OCI-LY7 (cell line): ENCODE measurements at regions not wholly inside any gene's neighbourhood (a gene's known extent, or its start where the extent isn't known, plus 50 kb on each side); places are given as distances from the start of the nearest gene placed in this dataset.

Source experiments
- BruUV-seq: library from RNA; stranded (reverse); fragments of 400-500 nt; replicated peaks from 2 replicates; lab custom pipeline; 2021; lab: Mats Ljungman, UMichigan
- CTCF ChIA-PET: fragments of 300-600 bp; sonication (Branson Sonifier 250); formaldehyde crosslinking; loops from one replicate; lab custom pipeline; 2022; ENCODE audit warnings: antibody characterized with exemption; ENCODE audit not compliant: unreplicated experiment; lab: Charles Lee
- POLR2A ChIA-PET: fragments of 300-600 bp; sonication (Branson Sonifier 250); formaldehyde crosslinking; loops from one replicate; lab custom pipeline; 2022; ENCODE audit warnings: antibody characterized with exemption; lab: Charles Lee
- DNase-seq: peaks from one replicate; pipeline ENCODE4 v3.0.0-alpha.2; 2015; ENCODE audit warnings: low spot score
- H2AFZ ChIP-seq: fragments of 200-600 bp; sonication (generic), shearing (Covaris generic); 2 replicates; pipeline ENCODE4 v1.6.1; 2014; ENCODE audit warnings: mild to moderate bottlenecking, antibody characterized with exemption, low read length, moderate library complexity
- H3K27ac ChIP-seq: fragments of 200-600 bp; sonication (generic); 2 replicates; pipeline ENCODE4 v1.5.1; 2014; ENCODE audit warnings: mixed run types, low read depth, mild to moderate bottlenecking, moderate library complexity, low read length, inconsistent platforms; ENCODE audit not compliant: poor library complexity, severe bottlenecking
- H3K36me3 ChIP-seq: fragments of 200-600 bp; sonication (generic); 2 replicates; pipeline ENCODE4 v1.6.1; 2014; ENCODE audit warnings: mild to moderate bottlenecking, antibody characterized with exemption, low read length, moderate library complexity, mixed read lengths; ENCODE audit not compliant: insufficient read depth
- H3K4me1 ChIP-seq: fragments of 200-600 bp; sonication (generic); 2 replicates; pipeline ENCODE4 v1.5.1; 2014; ENCODE audit warnings: mild to moderate bottlenecking, low read length; ENCODE audit not compliant: insufficient read depth, poor library complexity, severe bottlenecking
- H3K4me2 ChIP-seq: fragments of 200-600 bp; sonication (generic); 2 replicates; pipeline ENCODE4 v1.6.1; 2014; ENCODE audit warnings: mild to moderate bottlenecking, low read length
- H3K4me3 ChIP-seq: fragments of 200-600 bp; sonication (generic); 2 replicates; pipeline ENCODE4 v1.5.1; 2014; ENCODE audit warnings: mild to moderate bottlenecking, low read depth, low read length; ENCODE audit not compliant: poor library complexity, severe bottlenecking
- H3K79me2 ChIP-seq: fragments of 200-600 bp; sonication (generic); 2 replicates; pipeline ENCODE4 v1.6.1; 2016; ENCODE audit warnings: low read depth, mild to moderate bottlenecking, low read length, moderate library complexity, mixed read lengths; ENCODE audit not compliant: insufficient read depth
- H3K9me2 ChIP-seq: fragments of 200-600 bp; sonication (generic); 2 replicates; pipeline ENCODE4 v1.6.1; 2016; ENCODE audit warnings: mild to moderate bottlenecking, low read length, mixed read lengths; ENCODE audit not compliant: insufficient read depth
- H3K9me3 ChIP-seq: fragments of 200-600 bp; sonication (generic); 2 replicates; pipeline ENCODE4 v1.6.1; 2014; ENCODE audit warnings: mild to moderate bottlenecking, mixed run types, low read length, mixed read lengths
- H4K20me1 ChIP-seq: fragments of 200-600 bp; sonication (generic); 2 replicates; pipeline ENCODE4 v1.6.1; 2014; ENCODE audit warnings: mild to moderate bottlenecking, antibody characterized with exemption, low read length, moderate library complexity, mixed read lengths; ENCODE audit not compliant: insufficient read depth
- EZH2phosphoT487 ChIP-seq: fragments of 200-600 bp; sonication (generic); IDR thresholded peaks from 2 replicates; pipeline ENCODE4 v1.6.1; 2018; ENCODE audit warnings: low read depth, borderline replicate concordance, mild to moderate bottlenecking, mixed run types, antibody characterized with exemption, low read length, moderate library complexity, mixed read lengths
- intact Hi-C: fragments of 100-400 bp; cut with micrococcal nuclease; formaldehyde crosslinking; loops from one replicate; pipeline ENCODE4 v1.10.0; 2022; ENCODE audit not compliant: unreplicated experiment
- TF ChIP-seq, protein P1 (sequence below): fragments of 200-600 bp; sonication (generic); conservative IDR thresholded peaks from 2 replicates; pipeline ENCODE4 v1.5.1; 2014; ENCODE audit warnings: mild to moderate bottlenecking, antibody characterized with exemption, low read length, moderate library complexity, mixed read lengths

DNA sequence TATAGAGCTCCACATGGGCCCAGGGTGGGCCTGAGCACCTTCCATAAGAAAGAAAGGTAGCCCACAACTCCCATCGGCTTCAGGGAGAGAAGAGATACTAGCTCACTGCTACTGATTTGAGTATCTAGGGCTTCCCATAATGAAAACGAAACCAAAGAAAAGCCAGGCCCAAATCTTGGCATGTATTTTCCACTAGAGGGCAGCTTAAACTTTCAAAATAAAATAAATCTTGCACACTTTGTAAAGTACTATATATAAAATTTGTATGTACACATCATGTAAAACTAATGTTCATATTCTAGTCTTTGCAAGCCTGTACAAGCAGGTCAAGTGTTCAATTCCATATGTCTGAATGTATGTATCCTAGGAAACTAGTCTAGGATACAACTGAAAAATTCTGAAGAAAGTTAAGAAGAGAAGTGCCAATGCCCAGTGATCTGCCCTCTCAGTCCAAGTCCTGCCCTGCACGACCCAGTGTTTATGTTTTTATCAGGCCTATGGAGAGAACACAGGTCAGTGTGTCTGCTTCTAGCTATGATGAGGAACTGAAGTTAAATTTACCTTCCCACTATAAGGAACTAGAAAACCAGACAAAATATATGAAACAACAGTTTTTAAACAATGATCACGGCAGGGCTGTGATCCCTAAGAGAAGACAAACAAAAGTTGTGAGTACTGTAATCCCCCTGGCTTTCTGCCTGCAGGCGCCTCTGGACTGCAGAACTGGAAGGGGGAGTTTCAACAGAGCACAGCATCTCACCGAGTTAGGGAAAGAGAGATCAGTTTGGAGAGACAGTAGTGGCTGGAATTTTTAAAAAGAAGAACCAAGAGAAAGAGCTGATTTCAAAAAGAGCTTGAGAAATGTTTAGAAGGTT, 475.7 kb downstream of the UQCRFS1 start:
- TF ChIP-seq, protein P1, sequence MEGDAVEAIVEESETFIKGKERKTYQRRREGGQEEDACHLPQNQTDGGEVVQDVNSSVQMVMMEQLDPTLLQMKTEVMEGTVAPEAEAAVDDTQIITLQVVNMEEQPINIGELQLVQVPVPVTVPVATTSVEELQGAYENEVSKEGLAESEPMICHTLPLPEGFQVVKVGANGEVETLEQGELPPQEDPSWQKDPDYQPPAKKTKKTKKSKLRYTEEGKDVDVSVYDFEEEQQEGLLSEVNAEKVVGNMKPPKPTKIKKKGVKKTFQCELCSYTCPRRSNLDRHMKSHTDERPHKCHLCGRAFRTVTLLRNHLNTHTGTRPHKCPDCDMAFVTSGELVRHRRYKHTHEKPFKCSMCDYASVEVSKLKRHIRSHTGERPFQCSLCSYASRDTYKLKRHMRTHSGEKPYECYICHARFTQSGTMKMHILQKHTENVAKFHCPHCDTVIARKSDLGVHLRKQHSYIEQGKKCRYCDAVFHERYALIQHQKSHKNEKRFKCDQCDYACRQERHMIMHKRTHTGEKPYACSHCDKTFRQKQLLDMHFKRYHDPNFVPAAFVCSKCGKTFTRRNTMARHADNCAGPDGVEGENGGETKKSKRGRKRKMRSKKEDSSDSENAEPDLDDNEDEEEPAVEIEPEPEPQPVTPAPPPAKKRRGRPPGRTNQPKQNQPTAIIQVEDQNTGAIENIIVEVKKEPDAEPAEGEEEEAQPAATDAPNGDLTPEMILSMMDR: peak; percentile 85
- no peak for TF ChIP-seq EZH2phosphoT487
- peak overlapping the region; percentile 69 for H2AFZ ChIP-seq
- no peak overlapping the region for H3K27ac ChIP-seq
- no peaks in the 10 kb centered on the region for H3K9me2 ChIP-seq
- no peaks in the 10 kb centered on the region for H3K79me2 ChIP-seq
- H3K9me3 ChIP-seq: no peaks in the 10 kb centered on the region
- ChIA-PET POLR2A (interaction anchor here (0.5 to 0.6 kb wide), 2 partner anchors 16 to 629 kb away, joined by 3 to 4 read pairs; no protein-coding TSS in a partner anchor), CTCF (no interaction called here)
- peak; percentile 53 for DNase-seq
- no peaks in the 10 kb centered on the region for H4K20me1 ChIP-seq
- H3K4me3 ChIP-seq: no peak overlapping the region
- H3K4me1 ChIP-seq: no peaks in the 10 kb centered on the region
- peak overlapping the region; percentile 28; the same call in 1 of the 2 replicates for H3K4me2 ChIP-seq
- no TSS peak for BruUV-seq
- intact Hi-C loops: loop anchor here (1.0 to 5.0 kb wide), 2 partner anchors 142 to 525 kb away; no protein-coding TSS in a partner anchor
- H3K36me3 ChIP-seq: no peaks in the 10 kb centered on the region

GRCh38 chr19:28736528-28736927, 476.4 kb downstream of the UQCRFS1 start:
- no peak for DNase-seq
- H2AFZ ChIP-seq: peak overlapping the region; percentile 69
- intact Hi-C loops: loop anchor here (5.0 kb wide), 1 partner anchor 526 kb away; no protein-coding TSS in a partner anchor
- H3K9me2 ChIP-seq: no peaks in the 10 kb centered on the region
- H3K79me2 ChIP-seq: no peaks in the 10 kb centered on the region
- H3K36me3 ChIP-seq: no peaks in the 10 kb centered on the region
- H3K27ac ChIP-seq: no peak overlapping the region
- BruUV-seq: no TSS peak
- no peaks in the 10 kb centered on the region for H3K9me3 ChIP-seq
- no peaks in the 10 kb centered on the region for H4K20me1 ChIP-seq
- H3K4me1 ChIP-seq: no peaks in the 10 kb centered on the region
- ChIA-PET POLR2A (interaction anchor here (0.5 kb wide), 1 partner anchor 628 kb away, joined by 3 read pairs; no protein-coding TSS in a partner anchor), CTCF (no interaction called here)
- no peak overlapping the region for H3K4me3 ChIP-seq
- peak overlapping the region; percentile 28; the same call in 1 of the 2 replicates for H3K4me2 ChIP-seq
- no peak for TF ChIP-seq EZH2phosphoT487
- TF ChIP-seq, protein P1: no peak

GRCh38 chr19:28731577-28731976, 481.4 kb downstream of the UQCRFS1 start:
- Histone ChIP-seq H2AFZ (no peak overlapping the region), H3K27ac (no peak overlapping the region), H4K20me1 (no peaks in the 10 kb centered on the region), H3K9me2 (no peaks in the 10 kb centered on the region), H3K4me3 (no peak overlapping the region), H3K79me2 (no peaks in the 10 kb centered on the region), H3K9me3 (no peaks in the 10 kb centered on the region), H3K4me2 (no peak overlapping the region), H3K36me3 (no peaks in the 10 kb centered on the region), H3K4me1 (no peaks in the 10 kb centered on the region)
- ChIA-PET POLR2A (no interaction called here), CTCF (no interaction called here)
- BruUV-seq: no TSS peak
- TF ChIP-seq, protein P1: no peak
- TF ChIP-seq EZH2phosphoT487: no peak
- intact Hi-C loops: no loop called here
- DNase-seq: no peak
